GM21529 (cell line): ENCODE measurements at regions not wholly inside any gene's neighbourhood (a gene's known extent, or its start where the extent isn't known, plus 50 kb on each side); places are given as distances from the start of the nearest gene placed in this dataset.

ENCODE experiments used
- ATAC-seq: cut with Tn5 transposase; IDR thresholded peaks from one replicate; pipeline ENCODE4 v1.9.1; 2021; ENCODE audit not compliant: unreplicated experiment

- no peak for ATAC-seq
Observed at GRCh38 chr1:188364927-188365449, 1536.2 kb downstream of the PLA2G4A start.

GRCh38 chr1:188365874-188366273 is 1537.1 kb downstream of the PLA2G4A start:
- ATAC-seq = no peak

GRCh38 chr1:188367661-188368060 is 1538.9 kb downstream of the PLA2G4A start:
- no peak for ATAC-seq

- no peak for ATAC-seq
Observed at GRCh38 chr1:188371295-188371806, 1542.6 kb downstream of the PLA2G4A start.

GRCh38 chr1:188372821-188373220 is 1544.1 kb downstream of the PLA2G4A start:
- no peak for ATAC-seq

GRCh38 chr1:188382851-188383250 is 1554.1 kb downstream of the PLA2G4A start:
- no peak for ATAC-seq

GRCh38 chr1:188386161-188386560 is 1557.4 kb downstream of the PLA2G4A start:
- no peak for ATAC-seq

- ATAC-seq = no peak
Observed at GRCh38 chr1:188386666-188387065, 1557.9 kb downstream of the PLA2G4A start.

GRCh38 chr1:188394677-188395076 is 1565.9 kb downstream of the PLA2G4A start:
- no peak for ATAC-seq

GRCh38 chr1:188397521-188397920 is 1568.8 kb downstream of the PLA2G4A start:
- no peak for ATAC-seq

GRCh38 chr1:188402986-188403385 is 1574.2 kb downstream of the PLA2G4A start:
- no peak for ATAC-seq

GRCh38 chr1:188406636-188407035 is 1577.9 kb downstream of the PLA2G4A start:
- no peak for ATAC-seq

- no peak for ATAC-seq
Observed at GRCh38 chr1:188420177-188420576, 1591.4 kb downstream of the PLA2G4A start.

GRCh38 chr1:188423073-188423472 is 1594.3 kb downstream of the PLA2G4A start:
- ATAC-seq = no peak

GRCh38 chr1:188424176-188424575 is 1595.4 kb downstream of the PLA2G4A start:
- ATAC-seq = no peak

GRCh38 chr1:188425687-188426086 is 1596.9 kb downstream of the PLA2G4A start:
- ATAC-seq = no peak

- no peak for ATAC-seq
Observed at GRCh38 chr1:188426561-188426960, 1597.8 kb downstream of the PLA2G4A start.

- ATAC-seq = no peak
Observed at GRCh38 chr1:188427642-188428041, 1598.9 kb downstream of the PLA2G4A start.

- ATAC-seq = no peak
Observed at GRCh38 chr1:188429386-188429785, 1600.6 kb downstream of the PLA2G4A start.

GRCh38 chr1:188432427-188432826 is 1603.7 kb downstream of the PLA2G4A start:
- no peak for ATAC-seq

- ATAC-seq = no peak
Observed at GRCh38 chr1:188433425-188433824, 1604.7 kb downstream of the PLA2G4A start.

GRCh38 chr1:188444526-188444925 is 1615.8 kb downstream of the PLA2G4A start:
- no peak for ATAC-seq

GRCh38 chr1:188462837-188463236 is 1634.1 kb downstream of the PLA2G4A start:
- ATAC-seq = no peak
